IMR-90 (cell line): ENCODE measurements at regions not wholly inside any gene's neighbourhood (a gene's known extent, or its start where the extent isn't known, plus 50 kb on each side); places are given as distances from the start of the nearest gene placed in this dataset.

ENCODE experiments used
- BHLHE40 ChIP-seq: fragments of 150-350 bp; IDR thresholded peaks from 2 replicates; pipeline ENCODE4 v1.6.1; 2016; ENCODE audit warnings: mild to moderate bottlenecking, low read depth, low read length
- CHD1 ChIP-seq: IDR thresholded peaks from 2 replicates; pipeline ENCODE4 v1.6.1; 2012; ENCODE audit warnings: low read depth, low read length, improper control_type of control experiment
- CTCF ChIP-seq: conservative IDR thresholded peaks from 2 replicates; pipeline ENCODE4 v1.5.1; 2012; ENCODE audit warnings: mild to moderate bottlenecking, low read depth, low read length, improper control_type of control experiment
- ELK1 ChIP-seq: fragments of 150-350 bp; IDR thresholded peaks from 2 replicates; pipeline ENCODE4 v1.6.1; 2016; ENCODE audit warnings: low read depth, mild to moderate bottlenecking, low read length, moderate library complexity, borderline replicate concordance
- MAFK ChIP-seq: IDR thresholded peaks from 2 replicates; pipeline ENCODE4 v1.6.1; 2012; ENCODE audit warnings: low read depth, low read length, improper control_type of control experiment
- MXI1 ChIP-seq: IDR thresholded peaks from 2 replicates; pipeline ENCODE4 v1.6.1; 2012; ENCODE audit warnings: low read depth, mild to moderate bottlenecking, low read length, moderate library complexity, borderline replicate concordance
- RAD21 ChIP-seq: IDR thresholded peaks from 2 replicates; pipeline ENCODE4 v1.6.1; 2012; ENCODE audit warnings: low read length, improper control_type of control experiment
- RCOR1 ChIP-seq: IDR thresholded peaks from 2 replicates; pipeline ENCODE4 v1.6.1; 2012; ENCODE audit warnings: mild to moderate bottlenecking, low read length, improper control_type of control experiment; ENCODE audit not compliant: insufficient replicate concordance
- SMC3 ChIP-seq: fragments of 150-350 bp; IDR thresholded peaks from 2 replicates; pipeline ENCODE4 v1.6.1; 2016; ENCODE audit warnings: low read depth, mild to moderate bottlenecking, antibody characterized with exemption, low read length, moderate library complexity

- TF ChIP-seq CTCF (no peak), SMC3 (no peak), ELK1 (no peak), CHD1 (no peak), RAD21 (no peak), MAFK (no peak), BHLHE40 (no peak), MXI1 (no peak), RCOR1 (no peak)
These were observed 225.1 kb downstream of the MPDZ start for GRCh38 chr9:13054389-13054788.
